ENCODE measurements at regions not wholly inside any gene's neighbourhood (a gene's known extent, or its start where the extent isn't known, plus 50 kb on each side); places are given as distances from the start of the nearest gene placed in this dataset.

DNA sequence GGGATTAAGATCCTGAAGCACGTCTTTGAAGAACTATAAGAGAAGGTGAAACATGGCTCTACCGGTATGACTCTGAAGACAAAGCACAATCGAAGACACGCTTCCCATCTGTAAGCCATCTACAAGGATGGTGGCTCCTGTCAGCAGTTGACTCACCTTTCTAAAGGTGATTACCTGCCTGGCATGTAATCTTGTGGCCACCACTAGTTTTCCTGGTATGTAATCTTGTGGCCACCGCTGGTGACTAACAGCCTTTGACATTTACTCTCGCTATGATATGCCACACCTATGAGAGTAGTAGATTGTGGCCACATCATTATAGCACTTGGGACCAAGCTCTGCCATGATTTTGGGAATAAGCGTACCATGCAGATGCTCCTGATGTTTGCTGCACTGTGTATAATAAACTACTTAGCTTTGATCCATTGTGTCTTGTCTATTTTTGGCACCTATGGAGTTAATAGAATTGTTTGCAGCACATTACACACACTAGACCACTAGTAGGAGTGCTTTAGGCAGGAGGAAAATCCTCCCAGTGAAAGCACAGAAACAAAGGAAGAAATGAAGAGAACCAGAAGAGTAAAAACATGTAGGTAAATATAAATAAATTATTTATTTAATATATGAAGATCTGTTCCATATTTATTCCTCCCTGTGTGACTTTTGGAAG is 59.8 kb downstream of the VAX1 start:
- intact Hi-C loops (cut with micrococcal nuclease; ENCODE audit: unreplicated experiment): loop anchor here (10.0 kb wide), 1 partner anchor 194 kb away; no protein-coding TSS in a partner anchor
- POLR2A ChIA-PET: no interaction called here
- Mint-ChIP-seq H3K4me3 (ENCODE audit: unreplicated experiment) (no peak overlapping the region), H3K27me3 (ENCODE audit: insufficient read depth, unreplicated experiment) (no peaks in the 10 kb centered on the region), H3K27ac (ENCODE audit: unreplicated experiment) (no peak overlapping the region), H3K4me1 (ENCODE audit: low read depth, unreplicated experiment) (no peaks in the 10 kb centered on the region), H3K9me3 (ENCODE audit: unreplicated experiment) (no peaks in the 10 kb centered on the region), H3K36me3 (ENCODE audit: insufficient read depth, unreplicated experiment) (no peaks in the 10 kb centered on the region)
- BruUV-seq (replicated peaks): no TSS peak
- TF ChIP-seq, protein P1, sequence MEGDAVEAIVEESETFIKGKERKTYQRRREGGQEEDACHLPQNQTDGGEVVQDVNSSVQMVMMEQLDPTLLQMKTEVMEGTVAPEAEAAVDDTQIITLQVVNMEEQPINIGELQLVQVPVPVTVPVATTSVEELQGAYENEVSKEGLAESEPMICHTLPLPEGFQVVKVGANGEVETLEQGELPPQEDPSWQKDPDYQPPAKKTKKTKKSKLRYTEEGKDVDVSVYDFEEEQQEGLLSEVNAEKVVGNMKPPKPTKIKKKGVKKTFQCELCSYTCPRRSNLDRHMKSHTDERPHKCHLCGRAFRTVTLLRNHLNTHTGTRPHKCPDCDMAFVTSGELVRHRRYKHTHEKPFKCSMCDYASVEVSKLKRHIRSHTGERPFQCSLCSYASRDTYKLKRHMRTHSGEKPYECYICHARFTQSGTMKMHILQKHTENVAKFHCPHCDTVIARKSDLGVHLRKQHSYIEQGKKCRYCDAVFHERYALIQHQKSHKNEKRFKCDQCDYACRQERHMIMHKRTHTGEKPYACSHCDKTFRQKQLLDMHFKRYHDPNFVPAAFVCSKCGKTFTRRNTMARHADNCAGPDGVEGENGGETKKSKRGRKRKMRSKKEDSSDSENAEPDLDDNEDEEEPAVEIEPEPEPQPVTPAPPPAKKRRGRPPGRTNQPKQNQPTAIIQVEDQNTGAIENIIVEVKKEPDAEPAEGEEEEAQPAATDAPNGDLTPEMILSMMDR (IDR thresholded peaks at IDR 0.05; ENCODE audit: insufficient read depth in 1 of 2, low read depth in 1 of 2, low read length in 1 of 2, severe bottlenecking in 1 of 2, unreplicated experiment in 1 of 2): no peak
- Histone ChIP-seq H3K27me3 (replicated peaks; ENCODE audit: control insufficient read depth, insufficient read depth, low read length) (no peaks in the 10 kb centered on the region), H3K9me3 (no peaks in the 10 kb centered on the region), H3K4me1 (no peaks in the 10 kb centered on the region), H3K4me3 (ENCODE audit: low read depth, low read length) (no peak overlapping the region), H3K36me3 (ENCODE audit: control insufficient read depth, insufficient read depth, low read length) (no peaks in the 10 kb centered on the region)
- CTCF ChIA-PET: no interaction called here
- no peak for DNase-seq

DNA sequence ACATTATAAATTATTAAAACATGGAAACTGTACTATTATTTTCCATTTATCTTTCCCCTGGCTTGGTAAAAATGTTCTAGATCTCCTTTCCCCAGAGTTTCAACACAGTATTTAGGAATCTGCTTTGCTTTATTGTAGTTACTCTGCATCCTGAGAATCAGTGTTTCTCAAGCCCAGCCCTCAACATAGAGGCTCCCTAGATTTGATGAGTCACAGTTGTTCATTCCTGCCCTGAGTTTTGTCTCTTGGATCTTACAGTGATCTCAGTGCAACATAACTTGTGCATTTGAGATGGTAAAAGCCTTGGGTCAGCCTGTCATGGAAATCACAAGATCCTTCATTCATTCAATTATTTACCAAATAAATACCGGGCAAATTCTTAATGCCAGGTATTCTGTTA is 63.0 kb downstream of the VAX1 start:
- Mint-ChIP-seq H3K4me1 (ENCODE audit: low read depth, unreplicated experiment) (no peaks in the 10 kb centered on the region), H3K27me3 (ENCODE audit: insufficient read depth, unreplicated experiment) (no peaks in the 10 kb centered on the region), H3K4me3 (ENCODE audit: unreplicated experiment) (no peak overlapping the region), H3K36me3 (ENCODE audit: insufficient read depth, unreplicated experiment) (no peaks in the 10 kb centered on the region), H3K27ac (ENCODE audit: unreplicated experiment) (no peak overlapping the region), H3K9me3 (ENCODE audit: unreplicated experiment) (no peaks in the 10 kb centered on the region)
- intact Hi-C loops (cut with micrococcal nuclease; ENCODE audit: unreplicated experiment): loop anchor here (10.0 kb wide), 1 partner anchor 190 kb away; no protein-coding TSS in a partner anchor
- POLR2A ChIA-PET: no interaction called here
- no peaks in the 10 kb centered on the region for H3K4me1 ChIP-seq
- no peak overlapping the region for H3K4me3 ChIP-seq (ENCODE audit: low read depth, low read length)
- no peak for DNase-seq
- H3K36me3 ChIP-seq (ENCODE audit: control insufficient read depth, insufficient read depth, low read length): no peaks in the 10 kb centered on the region
- no peaks in the 10 kb centered on the region for H3K27me3 ChIP-seq (replicated peaks; ENCODE audit: control insufficient read depth, insufficient read depth, low read length)
- CTCF ChIA-PET: interaction anchor here (0.6 to 1.2 kb wide), 2 partner anchors 69 to 100 kb away, joined by 5 to 7 read pairs; no protein-coding TSS in a partner anchor
- BruUV-seq (replicated peaks): no TSS peak
- H3K9me3 ChIP-seq: no peaks in the 10 kb centered on the region
- TF ChIP-seq, protein P1 (IDR thresholded peaks at IDR 0.05; ENCODE audit: insufficient read depth in 1 of 2, low read depth in 1 of 2, low read length in 1 of 2, severe bottlenecking in 1 of 2, unreplicated experiment in 1 of 2): no peak

DNA sequence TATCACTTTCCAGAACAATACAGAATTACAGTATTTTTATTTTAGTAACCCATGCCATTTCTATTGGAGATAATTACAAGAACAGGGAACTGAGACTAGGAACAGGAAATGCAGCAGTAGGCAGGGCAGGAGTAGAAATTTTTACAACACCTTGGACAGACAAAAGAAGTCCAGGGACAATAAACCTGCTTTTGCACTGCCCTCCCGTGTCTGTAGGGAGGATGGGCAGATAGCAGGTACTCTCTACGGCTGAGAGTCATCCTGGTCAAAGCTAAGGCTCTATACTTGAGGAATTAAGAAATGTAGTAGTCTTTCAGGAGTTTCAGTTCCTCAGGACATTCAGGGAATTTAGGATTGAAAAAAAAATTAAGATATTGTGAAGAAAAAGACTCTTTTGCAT is 63.4 kb downstream of the VAX1 start:
- intact Hi-C loops (cut with micrococcal nuclease; ENCODE audit: unreplicated experiment): loop anchor here (1.0 to 10.0 kb wide), 4 partner anchors 127 to 277 kb away; no protein-coding TSS in a partner anchor
- H3K9me3 ChIP-seq: no peaks in the 10 kb centered on the region

More for the DNA sequence above, 63.4 kb downstream of the VAX1 start:
- H3K27me3 ChIP-seq (replicated peaks; ENCODE audit: control insufficient read depth, insufficient read depth, low read length): no peaks in the 10 kb centered on the region
- no peak overlapping the region for H3K27ac Mint-ChIP-seq (ENCODE audit: unreplicated experiment)
- DNase-seq: peak; percentile 62 to 63
- POLR2A ChIA-PET: no interaction called here
- no peaks in the 10 kb centered on the region for H3K9me3 Mint-ChIP-seq (ENCODE audit: unreplicated experiment)
- no TSS peak for BruUV-seq (replicated peaks)
- no peaks in the 10 kb centered on the region for H3K36me3 Mint-ChIP-seq (ENCODE audit: insufficient read depth, unreplicated experiment)
- H3K4me3 ChIP-seq (ENCODE audit: low read depth, low read length): no peak overlapping the region
- H3K36me3 ChIP-seq (ENCODE audit: control insufficient read depth, insufficient read depth, low read length): no peaks in the 10 kb centered on the region
- TF ChIP-seq, protein P1 (IDR thresholded peaks at IDR 0.05; ENCODE audit: insufficient read depth in 1 of 2, low read depth in 1 of 2, low read length in 1 of 2, severe bottlenecking in 1 of 2, unreplicated experiment in 1 of 2): peak; percentile 46 to 64
- no peaks in the 10 kb centered on the region for H3K4me1 Mint-ChIP-seq (ENCODE audit: low read depth, unreplicated experiment)
- no peak overlapping the region for H3K4me3 Mint-ChIP-seq (ENCODE audit: unreplicated experiment)
- H3K4me1 ChIP-seq: no peaks in the 10 kb centered on the region
- H3K27me3 Mint-ChIP-seq (ENCODE audit: insufficient read depth, unreplicated experiment): no peaks in the 10 kb centered on the region
- CTCF ChIA-PET: interaction anchor here (0.6 to 1.2 kb wide), 3 partner anchors 69 to 278 kb away, joined by 3 to 7 read pairs (median 5); no protein-coding TSS in a partner anchor

Data from Caco-2 (cell line).